ENCODE measurements at regions not wholly inside any gene's neighbourhood (a gene's known extent, or its start where the extent isn't known, plus 50 kb on each side); places are given as distances from the start of the nearest gene placed in this dataset.

- Histone ChIP-seq H3K4me3 (no peak overlapping the region), H3K4me1 (no peaks in the 10 kb centered on the region), H3K27ac (replicated peaks) (no peak overlapping the region), H3K36me3 (no peaks in the 10 kb centered on the region), H3K27me3 (ENCODE audit: low read depth) (peaks cover 13% of the 10 kb centered on the region), H3K9me3 (replicated peaks) (no peaks in the 10 kb centered on the region)
- no peak for DNase-seq
- intact Hi-C loops (cut with micrococcal nuclease), result no loop called here
- no peak for TF ChIP-seq CTCF (IDR thresholded peaks at IDR 0.05; ENCODE audit: borderline replicate concordance)
Observed at GRCh38 chr20:51138576-51138975, 115.7 kb upstream of the KCNG1 start.

GRCh38 chr20:51137461-51137860, 114.6 kb upstream of the KCNG1 start:
- Histone ChIP-seq H3K4me1 (no peaks in the 10 kb centered on the region), H3K9me3 (replicated peaks) (no peaks in the 10 kb centered on the region), H3K4me3 (no peak overlapping the region), H3K27ac (replicated peaks) (no peak overlapping the region), H3K27me3 (ENCODE audit: low read depth) (peaks cover 14% of the 10 kb centered on the region), H3K36me3 (no peaks in the 10 kb centered on the region)
- no peak for TF ChIP-seq CTCF (IDR thresholded peaks at IDR 0.05; ENCODE audit: borderline replicate concordance)
- intact Hi-C loops (cut with micrococcal nuclease), result no loop called here
- DNase-seq, result no peak

DNA sequence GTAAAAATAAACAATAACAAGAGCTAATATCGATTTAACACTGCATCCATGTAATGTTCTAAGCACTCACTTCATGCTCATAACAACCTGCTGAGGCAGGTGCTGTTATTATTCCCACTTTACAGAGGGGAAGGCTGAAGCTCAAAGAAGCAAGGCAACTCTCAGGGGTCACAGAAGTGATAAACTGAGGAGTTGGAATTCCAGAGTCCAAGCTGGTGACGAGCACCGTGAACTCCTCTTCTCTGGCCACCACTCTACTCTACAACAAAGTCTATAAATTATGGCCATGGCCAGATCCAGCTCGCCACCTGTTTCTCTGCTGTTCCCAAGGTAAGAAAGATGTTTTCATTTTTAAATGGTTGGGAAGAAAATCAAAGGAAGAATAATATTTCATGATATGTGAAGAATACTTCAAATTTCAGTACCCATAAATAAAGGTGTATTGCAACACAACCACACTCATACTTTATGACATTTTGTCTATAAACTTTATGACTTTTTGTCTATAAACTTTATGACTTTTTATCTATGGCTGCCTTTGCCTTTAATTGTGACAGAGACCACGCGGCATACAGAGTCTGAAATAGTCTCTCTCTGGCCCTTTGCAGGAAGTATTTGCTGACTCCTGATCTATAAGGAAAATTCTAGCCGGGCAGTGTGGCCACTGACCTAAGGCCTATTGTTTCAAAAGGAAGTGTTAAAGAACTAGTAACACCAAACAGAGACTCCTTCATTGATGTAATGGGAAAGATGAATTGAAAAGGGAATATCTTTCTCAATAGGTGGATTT, 113.2 kb upstream of the KCNG1 start:
- Histone ChIP-seq H3K4me1 (no peaks in the 10 kb centered on the region), H3K4me3 (no peak overlapping the region), H3K27ac (replicated peaks) (no peak overlapping the region), H3K27me3 (ENCODE audit: low read depth) (peaks cover 27% of the 10 kb centered on the region), H3K36me3 (no peaks in the 10 kb centered on the region), H3K9me3 (replicated peaks) (no peaks in the 10 kb centered on the region)
- TF ChIP-seq CTCF (IDR thresholded peaks at IDR 0.05; ENCODE audit: borderline replicate concordance), result no peak
- intact Hi-C loops (cut with micrococcal nuclease), result no loop called here
- DNase-seq, result no peak

- Histone ChIP-seq H3K27me3 (ENCODE audit: low read depth) (peaks cover 30% of the 10 kb centered on the region), H3K4me3 (no peak overlapping the region), H3K4me1 (no peaks in the 10 kb centered on the region), H3K9me3 (replicated peaks) (no peaks in the 10 kb centered on the region), H3K27ac (replicated peaks) (no peak overlapping the region), H3K36me3 (no peaks in the 10 kb centered on the region)
- no peak for DNase-seq
- intact Hi-C loops (cut with micrococcal nuclease), result no loop called here
- TF ChIP-seq CTCF (IDR thresholded peaks at IDR 0.05; ENCODE audit: borderline replicate concordance), result no peak
Observed at GRCh38 chr20:51134405-51134804, 111.5 kb upstream of the KCNG1 start.

GRCh38 chr20:51132279-51132678, 109.4 kb upstream of the KCNG1 start:
- peaks cover 41% of the 10 kb centered on the region for H3K27me3 ChIP-seq (ENCODE audit: low read depth)
- intact Hi-C loops (cut with micrococcal nuclease), result no loop called here
- TF ChIP-seq CTCF (IDR thresholded peaks at IDR 0.05; ENCODE audit: borderline replicate concordance), result no peak
- H3K9me3 ChIP-seq (replicated peaks), result no peaks in the 10 kb centered on the region
- H3K4me1 ChIP-seq, result no peaks in the 10 kb centered on the region
- no peak for DNase-seq
- H3K27ac ChIP-seq (replicated peaks), result no peak overlapping the region
- H3K36me3 ChIP-seq, result no peaks in the 10 kb centered on the region
- H3K4me3 ChIP-seq, result no peak overlapping the region
